ENCODE measurements at regions not wholly inside any gene's neighbourhood (a gene's known extent, or its start where the extent isn't known, plus 50 kb on each side); places are given as distances from the start of the nearest gene placed in this dataset.

DNA sequence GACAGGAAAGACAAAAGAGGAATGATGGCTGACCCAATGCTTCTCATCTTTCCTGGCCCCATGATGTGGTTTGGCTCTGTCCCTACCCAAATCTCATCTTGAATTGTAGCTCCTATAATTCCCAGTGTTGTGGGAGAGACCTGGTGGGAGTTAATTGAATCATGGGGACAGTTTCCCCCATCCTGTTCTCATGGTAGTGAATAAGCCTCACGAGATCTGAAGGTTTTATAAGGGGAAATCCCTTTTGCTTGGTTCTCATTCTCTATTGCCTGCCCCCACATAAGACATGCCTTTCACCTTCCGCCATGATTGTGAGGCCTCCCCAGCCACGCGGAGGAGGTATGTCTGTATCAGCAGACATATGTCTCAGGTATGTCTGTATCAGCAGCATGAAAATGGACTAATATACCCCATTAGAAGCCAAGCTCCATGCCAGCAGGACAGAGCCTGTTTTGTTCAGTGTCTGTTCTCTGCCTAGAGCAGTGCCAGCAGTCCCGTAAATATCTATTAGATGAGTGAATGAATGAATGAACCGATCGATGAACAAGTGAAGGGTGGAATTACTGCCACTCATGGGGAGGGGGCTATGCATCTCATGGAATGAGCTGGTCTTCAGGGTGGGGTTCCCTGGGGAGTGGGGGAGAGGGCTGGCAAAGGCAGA, 304.4 kb downstream of the SOX9 start:
- no peak for DNase-seq (ENCODE audit: low read depth)

DNA sequence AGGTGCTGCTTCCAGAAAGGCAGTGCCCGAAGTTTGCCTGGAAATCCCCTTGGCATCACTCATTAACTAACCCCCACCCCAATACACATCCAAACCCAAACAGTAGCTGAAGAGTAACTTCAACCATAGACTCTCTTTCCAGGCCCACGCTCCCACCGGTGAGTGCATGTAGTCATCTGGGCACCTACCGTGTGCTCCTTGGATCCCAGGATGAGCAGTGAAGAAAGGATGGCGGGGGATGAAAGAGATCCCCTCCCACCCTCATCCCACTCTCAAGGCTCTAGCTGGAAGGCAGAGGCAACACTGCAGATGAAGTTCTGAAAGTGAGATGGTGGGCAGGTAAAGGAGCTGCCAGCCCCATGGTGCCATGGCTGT, 305.0 kb downstream of the SOX9 start:
- DNase-seq (ENCODE audit: low read depth): no peak

DNA sequence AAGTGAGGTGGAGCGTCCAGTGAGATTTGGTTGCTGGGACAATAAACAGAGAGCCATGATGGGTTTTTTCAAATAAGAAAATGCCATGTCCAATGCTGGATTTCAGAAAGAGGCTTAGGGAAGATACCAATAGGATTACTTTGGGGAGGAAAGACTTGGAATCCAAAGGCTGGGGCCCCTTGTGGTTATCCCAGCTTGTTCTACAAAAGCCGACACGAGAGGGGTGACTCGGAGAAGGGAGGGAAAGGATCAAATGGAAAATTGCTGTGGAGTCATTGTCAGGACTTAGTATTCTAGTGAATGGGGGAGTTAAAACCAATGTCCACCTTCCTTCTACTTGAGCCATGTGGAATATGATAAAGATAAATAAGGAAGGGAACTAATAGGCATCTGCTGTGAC, 305.5 kb downstream of the SOX9 start:
- DNase-seq (ENCODE audit: low read depth): no peak

DNA sequence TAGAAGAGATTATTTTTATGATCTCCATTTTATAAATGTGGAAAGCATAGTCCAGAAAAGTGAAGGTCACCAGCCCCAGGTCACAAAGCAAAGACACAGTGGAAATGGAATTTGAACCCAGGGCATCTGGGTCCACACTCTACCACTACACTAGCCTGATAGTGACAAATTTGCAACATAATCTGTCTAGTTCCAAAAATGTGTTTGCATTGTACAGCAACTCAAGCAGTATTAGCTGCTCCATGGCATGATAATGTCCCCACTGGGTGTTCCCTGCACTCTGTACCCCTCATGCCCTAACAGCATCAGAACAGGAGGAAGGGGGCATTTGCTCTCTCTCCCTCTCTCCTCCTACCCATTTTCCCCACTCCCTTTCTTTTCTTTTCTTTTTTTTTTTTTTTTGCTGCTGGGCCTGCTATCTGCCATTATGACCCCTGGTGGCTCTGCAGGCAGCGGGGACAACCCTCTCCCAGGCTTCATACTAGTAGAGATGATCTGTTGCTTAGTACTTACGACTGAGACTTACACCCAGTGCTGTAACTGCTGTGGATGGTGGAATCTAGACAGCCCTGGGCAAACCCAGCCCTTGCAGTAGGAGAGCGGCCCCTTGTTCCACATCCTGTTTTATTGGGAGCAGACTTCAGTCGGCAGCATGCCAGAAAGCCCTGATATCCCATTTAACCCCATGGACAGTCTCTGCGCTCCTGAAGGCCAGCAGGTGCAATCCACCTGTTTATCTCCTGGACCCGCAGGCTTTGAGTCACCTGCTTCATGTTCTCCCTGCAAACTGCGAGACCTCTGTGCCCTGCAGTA, 306.3 kb downstream of the SOX9 start:
- no peak for DNase-seq (ENCODE audit: low read depth)

DNA sequence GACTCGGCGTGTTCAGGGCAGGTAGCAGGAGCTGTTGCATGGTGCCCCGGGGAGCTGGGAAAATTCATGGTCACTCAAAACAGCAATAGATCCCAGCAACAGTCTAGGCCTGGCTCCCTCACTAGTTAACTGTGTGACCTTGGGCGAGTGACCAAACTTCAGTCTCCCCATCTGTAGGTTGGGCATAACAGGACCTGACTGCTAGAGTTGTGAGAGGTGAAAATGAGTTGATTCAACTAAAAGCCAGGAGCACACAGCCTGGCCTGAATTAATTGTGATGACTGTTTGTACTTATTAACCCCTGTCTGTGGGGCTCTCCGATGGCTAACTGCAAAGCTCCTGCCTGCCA, 306.9 kb downstream of the SOX9 start:
- no peak for DNase-seq (ENCODE audit: low read depth)

DNA sequence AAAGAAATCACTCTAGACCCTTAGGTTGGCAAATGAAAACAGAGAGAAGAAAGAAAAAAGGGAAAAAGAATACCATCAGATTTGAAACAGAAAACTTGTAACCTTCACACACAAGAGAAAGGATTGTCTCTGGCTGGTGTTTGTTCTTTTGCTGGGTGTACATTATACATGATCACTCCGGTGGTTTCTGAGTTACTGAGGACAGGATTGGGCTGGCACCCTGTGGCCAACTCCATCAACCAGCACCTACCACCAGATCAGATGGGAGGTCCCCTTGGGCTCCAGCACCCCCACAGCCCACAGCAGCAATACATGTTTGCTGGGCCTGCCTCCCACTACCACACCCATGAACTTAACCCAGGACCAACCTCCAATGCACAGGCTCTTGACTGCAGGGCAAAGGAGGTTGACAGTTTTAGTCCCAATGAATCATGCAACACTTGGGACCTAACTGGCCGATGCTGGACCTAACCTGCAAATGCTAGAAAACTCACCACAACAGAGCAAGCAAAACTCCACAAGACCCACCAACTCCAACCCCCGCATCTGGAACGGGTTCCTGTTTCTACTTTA, 308.3 kb downstream of the SOX9 start:
- no peak for DNase-seq (ENCODE audit: low read depth)

DNA sequence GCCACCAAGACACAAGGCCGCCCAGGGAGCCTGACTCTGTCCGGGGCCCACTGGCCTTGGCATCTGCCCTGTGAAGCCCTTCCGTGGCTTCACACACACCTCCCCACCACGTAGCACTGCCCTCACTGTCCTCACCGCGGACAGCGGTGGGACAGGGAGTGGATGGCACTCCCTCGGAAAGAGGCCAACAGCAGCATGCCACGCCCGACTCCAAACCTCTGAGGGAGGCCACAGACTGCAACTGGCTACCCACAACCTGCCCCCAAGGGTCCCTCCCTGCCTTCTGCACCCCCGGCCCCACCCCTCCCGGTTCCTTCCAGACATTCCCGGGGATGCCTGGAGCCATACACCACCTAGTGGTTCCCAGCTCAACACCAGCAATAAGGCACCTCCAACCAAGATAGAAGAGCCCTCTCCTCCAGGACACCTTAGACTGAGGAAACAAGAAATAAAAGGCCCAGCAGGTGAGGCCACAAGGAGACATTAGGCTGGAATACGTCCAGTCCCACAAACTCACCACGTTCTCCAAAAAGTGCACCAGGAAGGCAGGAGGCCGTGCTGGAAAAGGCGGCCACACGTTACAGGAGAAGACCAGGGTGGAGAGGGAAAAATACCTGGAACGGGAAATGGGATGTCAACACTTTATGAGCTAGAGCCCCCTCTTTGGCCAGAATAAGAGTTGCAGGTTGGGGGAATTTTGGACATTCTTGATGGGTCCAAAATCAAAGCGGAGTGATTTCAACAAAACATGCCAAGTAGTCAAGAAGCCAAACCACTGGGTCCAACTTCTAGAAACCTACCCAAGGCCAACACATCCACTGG, 310.0 kb downstream of the SOX9 start:
- no peak for DNase-seq (ENCODE audit: low read depth)

DNA sequence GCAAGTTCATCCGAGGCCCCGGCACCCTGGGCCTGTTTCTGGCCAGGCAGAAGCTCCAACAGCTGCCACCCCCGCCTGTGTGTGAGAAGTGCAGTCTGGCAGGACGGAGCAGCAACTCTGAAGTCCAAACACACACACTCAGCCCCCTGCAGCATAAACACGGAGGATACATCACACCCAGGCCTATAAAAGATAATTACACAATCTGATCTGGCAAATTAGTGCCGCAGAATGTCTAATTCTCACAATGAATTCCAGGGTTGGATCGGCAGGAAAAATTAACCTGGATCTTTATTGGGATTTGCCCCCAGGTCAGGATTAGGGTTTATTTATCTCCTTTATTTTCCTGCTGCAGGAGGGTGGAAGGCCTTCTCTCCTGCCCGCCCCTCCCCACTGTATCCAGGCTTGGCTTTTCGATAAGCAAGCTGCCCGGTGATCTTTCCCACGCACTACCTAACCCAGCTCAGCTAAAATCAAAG, 311.4 kb downstream of the SOX9 start:
- DNase-seq (ENCODE audit: low read depth): no peak

DNA sequence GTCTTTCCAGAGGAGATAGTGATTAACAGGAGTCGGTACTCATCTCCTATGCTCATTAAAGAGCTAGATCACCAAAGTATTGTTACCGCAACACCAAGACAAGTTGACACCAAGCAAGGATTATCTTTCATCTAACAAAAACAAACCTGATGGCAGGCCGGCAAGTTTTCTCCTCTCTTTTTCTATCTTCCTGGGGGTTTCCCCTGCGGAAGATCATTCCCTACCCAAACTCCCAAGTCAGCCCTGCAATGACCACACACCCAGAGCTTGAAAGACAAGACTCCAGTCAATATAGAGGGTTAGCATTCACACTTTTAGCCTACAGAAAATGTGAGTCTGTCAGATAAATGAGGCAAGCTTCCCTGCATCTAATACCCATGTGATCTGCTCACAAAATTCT, 312.1 kb downstream of the SOX9 start:
- DNase-seq (ENCODE audit: low read depth): no peak

DNA sequence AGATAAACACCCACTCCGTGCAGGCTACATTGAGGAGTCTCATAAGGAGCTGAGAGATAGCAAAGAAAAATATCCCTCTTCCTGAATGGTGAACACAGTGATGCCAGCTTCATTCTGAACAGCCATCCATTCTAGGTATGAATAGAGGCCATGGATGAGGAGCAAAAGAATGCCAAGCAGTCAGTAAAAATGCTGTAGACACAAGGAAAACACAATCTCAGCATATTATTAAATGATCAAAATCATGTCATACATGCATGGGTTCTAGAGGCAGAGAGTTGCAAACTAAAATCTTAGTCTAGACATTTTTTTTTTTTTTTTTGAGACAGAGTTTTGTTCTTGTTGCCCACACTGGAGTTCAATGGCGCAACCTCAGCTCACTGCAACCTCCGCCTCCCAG, 313.0 kb downstream of the SOX9 start:
- DNase-seq (ENCODE audit: low read depth): no peak

DNA sequence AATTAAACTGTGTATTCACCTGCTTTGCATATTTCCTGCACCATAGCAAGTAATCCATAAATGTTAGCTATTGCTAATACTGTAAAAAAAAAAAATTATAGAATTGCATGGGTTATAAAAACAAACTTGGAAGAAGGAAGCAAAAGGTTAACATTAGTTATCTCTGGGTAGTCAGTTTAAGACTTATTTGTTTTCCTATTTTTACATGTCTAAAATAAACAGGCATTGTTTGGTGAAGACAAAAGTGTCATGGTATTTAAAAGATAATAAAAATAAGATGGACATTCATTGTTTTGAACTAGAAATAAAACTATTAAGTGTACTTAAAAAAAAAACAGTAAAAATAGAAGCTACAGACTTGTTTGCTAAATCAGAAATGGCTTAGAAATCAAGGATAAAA, 313.8 kb downstream of the SOX9 start:
- no peak for DNase-seq (ENCODE audit: low read depth)

DNA sequence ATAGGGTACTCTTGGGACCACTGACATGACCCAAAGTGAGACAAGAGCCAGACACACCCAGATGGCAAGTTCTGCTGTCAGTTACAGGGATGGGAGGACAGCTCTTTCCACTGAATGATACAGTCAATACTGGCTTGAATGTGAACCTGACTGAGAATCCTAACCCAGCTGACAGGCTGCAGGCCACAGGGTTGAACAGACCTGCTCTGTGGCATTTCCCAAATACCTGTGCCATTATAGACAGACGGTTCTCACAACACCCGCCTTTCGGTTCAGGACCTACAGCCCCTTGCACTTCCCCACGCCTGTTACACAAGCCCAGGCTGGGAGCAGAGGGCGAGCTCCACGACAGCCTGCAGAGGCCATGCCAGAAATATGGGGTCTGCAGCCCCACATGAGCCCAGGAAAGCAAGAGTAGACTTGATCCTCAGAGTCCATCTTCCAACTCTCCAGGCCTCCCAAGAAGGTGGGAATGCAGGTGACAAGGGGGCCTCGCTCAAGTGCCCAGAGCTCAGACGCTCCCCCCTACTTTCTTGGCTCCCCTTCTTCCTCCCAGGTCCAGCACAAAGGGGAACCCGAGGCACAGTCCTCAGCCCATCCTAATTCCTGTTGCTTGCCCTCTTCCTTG, 314.3 kb downstream of the SOX9 start:
- no peak for DNase-seq (ENCODE audit: low read depth)

DNA sequence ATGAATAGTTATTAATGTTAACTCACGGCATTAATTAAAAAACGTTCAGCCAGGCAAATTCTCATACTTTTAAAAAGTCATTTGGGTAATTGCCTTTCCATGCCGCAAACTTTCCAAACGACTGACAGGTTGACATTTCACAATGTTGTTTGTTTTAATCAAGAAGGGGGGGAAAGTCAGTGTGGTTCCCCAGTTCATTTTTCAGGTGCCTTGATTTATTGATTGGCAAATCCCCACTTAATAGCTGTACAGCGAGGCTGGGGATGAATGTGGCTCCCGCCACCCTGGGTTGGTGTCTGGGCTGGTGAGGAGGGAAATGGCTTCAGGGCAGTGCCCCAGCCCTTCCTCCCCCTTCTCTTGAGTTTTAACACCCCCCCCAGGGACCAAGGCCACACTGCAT, 318.0 kb downstream of the SOX9 start:
- DNase-seq (ENCODE audit: low read depth): no peak

DNA sequence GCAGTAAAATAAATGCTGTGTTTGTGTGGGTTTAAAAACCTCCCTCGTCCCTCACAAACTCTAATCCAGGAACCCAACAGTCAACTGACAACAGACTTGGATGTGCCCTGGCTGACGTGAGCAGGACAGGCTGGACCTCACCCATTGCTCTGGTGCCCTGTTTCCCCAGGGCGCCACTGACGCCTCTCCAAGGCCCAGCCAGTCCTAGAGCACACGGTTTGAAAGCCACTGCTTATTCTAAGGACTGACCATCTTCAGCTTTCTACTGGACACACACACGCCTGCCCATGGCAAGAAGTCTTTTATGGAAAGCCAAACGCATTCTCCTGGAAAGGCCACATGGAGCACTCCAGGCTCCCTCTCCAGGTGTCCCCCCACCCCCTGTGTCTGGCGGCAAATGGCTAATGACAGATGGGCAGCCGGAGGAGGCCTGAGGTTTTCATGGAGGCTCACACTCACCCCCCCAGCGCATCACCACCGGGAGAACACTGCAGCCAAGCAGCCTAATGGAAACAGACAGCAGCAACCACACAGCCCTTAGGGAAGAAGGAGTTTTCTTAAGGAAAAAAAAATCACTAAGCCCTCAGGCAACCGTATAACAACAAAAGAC, 319.2 kb downstream of the SOX9 start:
- DNase-seq (ENCODE audit: low read depth): peak; percentile 54

DNA sequence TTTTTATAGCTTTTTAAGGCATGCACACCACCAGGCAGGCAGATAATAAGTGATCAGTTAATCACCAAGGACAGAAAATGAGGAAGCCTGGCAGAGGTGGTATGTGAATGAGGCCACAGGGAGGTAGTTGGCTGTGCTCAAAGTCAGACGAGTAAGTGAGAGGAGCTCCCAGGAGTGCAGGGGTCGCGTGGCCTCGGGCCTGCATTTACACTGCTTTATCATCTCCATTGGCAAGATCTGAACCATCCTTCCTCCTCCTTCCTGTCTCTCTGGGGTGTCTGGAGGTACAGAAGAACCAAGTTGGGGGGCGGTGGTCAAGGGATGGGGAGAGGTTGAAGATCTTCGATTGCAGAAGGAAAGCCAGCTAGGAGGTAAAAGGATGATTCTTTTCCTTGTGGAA, 320.1 kb downstream of the SOX9 start:
- no peak for DNase-seq (ENCODE audit: low read depth)

DNA sequence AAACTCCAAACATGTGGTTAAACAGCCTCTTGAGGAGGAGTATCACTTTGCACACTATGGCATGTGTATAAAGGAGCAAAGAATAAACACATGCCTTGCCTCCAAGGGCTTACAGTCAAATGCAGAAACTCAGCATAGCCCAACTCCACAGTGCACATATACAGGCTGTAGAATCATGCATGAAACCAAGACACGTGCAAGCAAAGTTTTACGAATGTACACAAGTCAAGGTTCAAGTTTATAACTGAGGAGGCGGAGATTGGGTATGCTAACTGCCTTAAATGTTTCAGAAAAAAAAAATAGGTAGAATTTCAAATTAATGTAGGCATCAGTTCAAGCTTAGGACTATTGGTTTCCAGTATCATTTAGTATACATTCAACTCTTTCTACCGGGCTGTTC, 321.1 kb downstream of the SOX9 start:
- DNase-seq (ENCODE audit: low read depth): no peak

DNA sequence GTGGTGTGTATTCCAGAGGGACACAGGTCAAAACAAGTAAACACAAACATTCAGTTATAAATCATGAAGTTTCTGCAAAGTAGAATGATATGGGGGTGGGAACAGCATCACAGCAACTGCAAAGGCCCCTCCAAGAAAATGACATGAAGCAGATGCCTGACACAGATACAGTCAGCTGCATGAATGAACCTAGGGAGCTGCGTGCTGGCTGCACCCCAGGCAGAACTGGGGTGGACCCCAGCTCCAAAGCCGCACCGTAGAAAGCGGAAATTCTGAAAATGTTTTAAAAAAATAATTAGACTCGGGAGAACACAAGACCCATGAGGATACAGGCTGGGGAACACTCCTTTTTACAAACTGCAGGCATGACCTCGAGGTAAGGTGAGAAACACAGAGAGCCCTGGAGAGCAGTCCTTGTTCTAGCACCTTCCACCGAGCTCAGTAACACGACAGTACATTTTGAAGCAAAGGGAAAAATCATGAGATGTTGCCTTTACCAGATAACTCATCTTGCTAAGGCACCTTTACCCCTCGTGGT, 323.8 kb downstream of the SOX9 start:
- DNase-seq (ENCODE audit: low read depth): no peak

DNA sequence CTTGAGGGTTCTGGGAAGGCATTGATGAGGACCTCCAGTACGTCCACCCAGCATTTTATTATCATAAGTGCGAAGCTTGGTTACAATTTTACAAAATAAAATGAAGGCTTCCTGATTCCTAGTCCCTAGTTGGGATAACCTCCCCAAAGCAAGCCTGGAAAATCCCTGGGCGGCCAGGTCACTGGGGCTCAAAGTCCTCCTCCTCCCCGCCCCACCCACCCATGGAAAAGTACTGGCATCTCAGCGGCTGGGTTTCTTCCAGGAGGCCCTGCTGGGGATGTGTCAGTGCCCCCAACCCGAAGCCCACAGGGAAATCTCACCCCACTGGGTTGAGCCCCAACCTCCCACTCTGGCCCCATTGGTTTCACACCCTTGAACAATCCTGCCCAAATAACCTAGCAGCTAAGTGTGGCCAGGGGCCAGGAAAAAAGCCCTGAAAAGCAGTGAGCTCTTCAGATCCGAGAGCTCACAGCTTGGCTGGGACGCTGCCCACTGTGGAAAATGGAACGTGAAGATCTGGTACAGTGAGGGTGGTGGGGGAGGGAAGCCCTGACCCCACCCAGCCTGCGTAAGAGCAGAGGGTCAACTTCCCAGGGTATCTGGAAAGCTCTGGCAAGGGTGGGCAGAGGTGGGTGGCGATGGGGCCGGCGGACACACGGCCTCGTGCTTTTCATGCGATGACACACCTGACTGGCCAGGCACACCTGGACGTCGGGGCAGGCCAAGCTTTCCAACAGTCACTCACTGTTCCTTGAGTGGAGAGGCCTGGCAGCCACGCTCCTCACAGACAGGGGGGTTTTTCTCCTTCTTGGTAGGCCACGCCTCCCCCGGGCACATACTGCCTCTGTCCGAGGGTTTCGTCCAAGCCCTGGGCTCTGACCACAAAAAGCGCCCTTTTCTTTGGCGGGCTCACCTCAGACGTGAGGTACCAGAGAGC, 324.5 kb downstream of the SOX9 start:
- no peak for DNase-seq (ENCODE audit: low read depth)

DNA sequence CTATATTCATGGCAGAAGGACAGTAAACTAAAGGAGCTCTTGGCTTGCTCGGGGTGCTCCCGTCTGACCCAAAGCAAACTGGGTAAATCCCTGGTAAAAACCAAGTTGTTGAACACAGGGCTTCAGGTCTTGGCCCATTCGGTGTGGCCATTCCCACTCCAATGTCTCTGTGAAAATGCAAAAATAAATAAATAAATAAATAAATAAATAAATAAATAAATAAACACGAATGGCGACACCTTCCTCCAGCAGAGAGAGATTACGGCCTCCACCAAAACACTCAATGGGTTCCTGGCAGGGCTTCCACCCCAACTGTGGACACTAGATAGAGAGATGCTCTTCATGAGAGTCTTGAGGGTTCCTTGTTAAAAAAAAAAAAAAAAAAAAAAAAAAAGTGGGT, 325.3 kb downstream of the SOX9 start:
- no peak for DNase-seq (ENCODE audit: low read depth)
